ENCODE measurements at regions not wholly inside any gene's neighbourhood (a gene's known extent, or its start where the extent isn't known, plus 50 kb on each side); places are given as distances from the start of the nearest gene placed in this dataset.

DNA sequence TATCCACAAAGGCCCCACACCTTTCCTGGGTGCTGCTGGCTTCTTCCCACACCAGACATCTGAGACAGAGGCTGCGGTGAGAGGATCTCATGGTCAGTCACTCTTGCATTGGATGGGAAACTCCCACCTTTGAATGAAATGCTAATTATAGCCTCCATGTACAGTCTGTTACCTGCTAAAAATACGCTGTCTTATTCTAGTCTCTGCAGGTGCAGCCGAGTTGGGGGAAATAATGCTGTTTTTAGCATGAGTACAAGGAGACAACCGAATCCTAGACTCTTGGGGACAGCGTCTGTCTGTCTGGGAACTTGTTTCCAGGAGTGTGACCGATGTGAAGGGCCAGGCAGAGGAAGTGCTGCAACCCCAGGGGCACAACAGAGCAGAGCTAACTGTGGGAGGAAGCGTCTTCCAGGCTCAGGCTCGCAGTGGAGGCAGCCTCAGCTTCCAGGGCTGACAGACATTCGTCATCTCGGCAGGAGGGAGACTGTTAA lies 286.2 kb downstream of the PREX1 start:
- TF ChIP-seq, protein P1, sequence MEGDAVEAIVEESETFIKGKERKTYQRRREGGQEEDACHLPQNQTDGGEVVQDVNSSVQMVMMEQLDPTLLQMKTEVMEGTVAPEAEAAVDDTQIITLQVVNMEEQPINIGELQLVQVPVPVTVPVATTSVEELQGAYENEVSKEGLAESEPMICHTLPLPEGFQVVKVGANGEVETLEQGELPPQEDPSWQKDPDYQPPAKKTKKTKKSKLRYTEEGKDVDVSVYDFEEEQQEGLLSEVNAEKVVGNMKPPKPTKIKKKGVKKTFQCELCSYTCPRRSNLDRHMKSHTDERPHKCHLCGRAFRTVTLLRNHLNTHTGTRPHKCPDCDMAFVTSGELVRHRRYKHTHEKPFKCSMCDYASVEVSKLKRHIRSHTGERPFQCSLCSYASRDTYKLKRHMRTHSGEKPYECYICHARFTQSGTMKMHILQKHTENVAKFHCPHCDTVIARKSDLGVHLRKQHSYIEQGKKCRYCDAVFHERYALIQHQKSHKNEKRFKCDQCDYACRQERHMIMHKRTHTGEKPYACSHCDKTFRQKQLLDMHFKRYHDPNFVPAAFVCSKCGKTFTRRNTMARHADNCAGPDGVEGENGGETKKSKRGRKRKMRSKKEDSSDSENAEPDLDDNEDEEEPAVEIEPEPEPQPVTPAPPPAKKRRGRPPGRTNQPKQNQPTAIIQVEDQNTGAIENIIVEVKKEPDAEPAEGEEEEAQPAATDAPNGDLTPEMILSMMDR (IDR thresholded peaks at IDR 0.05; ENCODE audit: low read depth, low read length, poor library complexity, severe bottlenecking), result no peak
- no peak for TF ChIP-seq EZH2phosphoT487 (IDR thresholded peaks at IDR 0.05; ENCODE audit: borderline replicate concordance, low read length)
